GM12892 (cell line): ENCODE measurements at regions not wholly inside any gene's neighbourhood (a gene's known extent, or its start where the extent isn't known, plus 50 kb on each side); places are given as distances from the start of the nearest gene placed in this dataset.

Experiments
- POLR2A ChIP-seq: IDR thresholded peaks from 2 replicates; pipeline ENCODE4 v1.6.1; 2011; ENCODE audit warnings: low read depth, low read length, control low read depth
- POLR2AphosphoS5 ChIP-seq: IDR thresholded peaks from 2 replicates; pipeline ENCODE4 v1.6.1; 2011; ENCODE audit warnings: low read depth, low read length, control low read depth
- TAF1 ChIP-seq: IDR thresholded peaks from 2 replicates; pipeline ENCODE4 v1.6.1; 2011; ENCODE audit warnings: low read depth, mild to moderate bottlenecking, control low read depth, low read length, borderline replicate concordance

- no peak for TF ChIP-seq TAF1
- no peak for TF ChIP-seq POLR2A
- TF ChIP-seq POLR2AphosphoS5 = no peak
Observed at GRCh38 chr14:86015511-86015910, 485.6 kb downstream of the FLRT2 start.
